ENCODE measurements at regions not wholly inside any gene's neighbourhood (a gene's known extent, or its start where the extent isn't known, plus 50 kb on each side); places are given as distances from the start of the nearest gene placed in this dataset.
"Not testable (repeated sequence)": the region's sequence is repeated elsewhere in the genome, so short reads cannot be mapped to it uniquely, and the experiment has no call there.

DNA sequence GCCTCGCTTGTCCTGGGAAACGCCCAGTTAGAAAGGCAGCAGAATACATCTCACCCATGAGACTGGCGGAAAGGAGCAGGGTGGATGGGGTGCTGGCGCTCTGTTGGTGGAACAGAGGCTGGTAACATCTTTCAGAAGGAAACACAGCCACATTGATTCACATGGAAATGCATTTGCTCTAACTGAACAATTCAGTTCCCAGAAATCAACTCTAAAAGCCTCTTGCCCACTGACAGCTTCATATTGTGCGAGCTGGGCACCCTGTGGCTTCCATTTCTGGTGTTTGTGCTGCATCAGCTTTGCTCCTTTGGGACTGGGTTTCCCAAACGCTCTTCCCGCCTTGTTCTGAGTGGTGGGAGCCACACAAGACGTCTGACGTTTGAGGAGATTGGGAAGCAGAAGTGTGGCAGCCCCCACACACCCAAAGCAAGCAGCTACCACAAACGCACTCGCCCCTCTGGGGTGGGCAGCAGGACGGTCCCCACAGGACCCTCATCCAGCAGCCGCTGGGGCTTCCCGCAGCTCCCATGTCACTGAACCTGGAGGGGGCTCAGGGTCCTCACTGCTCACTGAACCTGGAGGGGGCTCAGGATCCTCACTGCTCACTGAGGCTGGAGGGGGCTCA lies 229.5 kb downstream of the ERMARD start:
- no peak for DNase-seq (ENCODE audit: low read depth in 2 of 2)

DNA sequence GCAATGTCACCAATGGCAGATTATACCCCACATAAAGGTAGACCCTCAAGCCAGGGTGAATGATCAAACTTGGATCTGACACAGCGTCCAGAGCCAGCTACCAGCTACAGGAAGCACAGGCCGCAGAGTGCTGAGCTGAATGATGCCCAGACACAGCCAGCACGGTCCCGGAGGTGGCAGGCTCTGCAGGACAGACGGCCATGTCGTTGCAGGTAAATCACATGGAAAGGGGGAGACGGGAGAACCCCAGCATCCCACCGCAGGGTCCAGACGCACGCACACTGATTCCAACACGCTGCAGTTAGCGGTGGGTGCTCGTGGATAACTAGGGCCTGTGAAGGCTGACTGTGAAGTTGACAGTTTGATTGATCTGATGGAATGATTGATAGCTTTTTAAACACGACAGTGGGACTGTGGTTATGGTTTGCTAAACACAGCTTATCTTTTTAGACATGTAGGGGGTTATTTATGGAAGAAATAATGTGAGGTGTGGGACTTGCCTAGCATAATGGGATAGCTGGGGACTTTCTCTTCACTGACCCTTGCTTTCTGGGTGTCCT lies 228.5 kb downstream of the ERMARD start:
- DNase-seq (ENCODE audit: low read depth in 2 of 2) = no peak

DNA sequence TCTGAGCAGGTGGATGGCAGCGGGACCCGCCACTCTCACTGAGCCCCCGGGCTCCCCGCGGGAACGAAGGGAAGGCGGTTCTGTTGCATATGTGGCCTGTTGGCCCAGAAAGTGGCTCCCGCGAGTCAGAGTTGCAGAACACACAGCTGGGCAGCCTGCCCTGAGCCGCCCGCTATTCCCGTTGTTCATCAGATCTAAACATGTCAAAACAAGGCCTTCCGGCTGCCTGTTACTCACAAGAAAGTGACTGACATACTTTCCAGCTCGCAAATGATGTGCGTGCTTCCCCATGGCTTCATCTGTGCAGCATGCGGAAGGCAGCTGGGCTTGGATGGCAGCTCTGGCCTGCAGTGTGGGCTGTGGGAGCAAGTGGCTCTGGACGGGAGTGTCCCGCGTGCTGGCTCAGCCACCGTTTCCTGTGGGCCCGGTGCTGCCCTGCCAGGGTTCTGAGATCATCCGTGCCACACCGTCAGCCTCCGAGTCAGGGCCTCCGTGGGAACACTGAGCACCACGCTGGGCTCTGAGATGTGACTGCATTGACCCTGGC lies 227.3 kb downstream of the ERMARD start:
- DNase-seq (ENCODE audit: low read depth in 2 of 2) = no peak

DNA sequence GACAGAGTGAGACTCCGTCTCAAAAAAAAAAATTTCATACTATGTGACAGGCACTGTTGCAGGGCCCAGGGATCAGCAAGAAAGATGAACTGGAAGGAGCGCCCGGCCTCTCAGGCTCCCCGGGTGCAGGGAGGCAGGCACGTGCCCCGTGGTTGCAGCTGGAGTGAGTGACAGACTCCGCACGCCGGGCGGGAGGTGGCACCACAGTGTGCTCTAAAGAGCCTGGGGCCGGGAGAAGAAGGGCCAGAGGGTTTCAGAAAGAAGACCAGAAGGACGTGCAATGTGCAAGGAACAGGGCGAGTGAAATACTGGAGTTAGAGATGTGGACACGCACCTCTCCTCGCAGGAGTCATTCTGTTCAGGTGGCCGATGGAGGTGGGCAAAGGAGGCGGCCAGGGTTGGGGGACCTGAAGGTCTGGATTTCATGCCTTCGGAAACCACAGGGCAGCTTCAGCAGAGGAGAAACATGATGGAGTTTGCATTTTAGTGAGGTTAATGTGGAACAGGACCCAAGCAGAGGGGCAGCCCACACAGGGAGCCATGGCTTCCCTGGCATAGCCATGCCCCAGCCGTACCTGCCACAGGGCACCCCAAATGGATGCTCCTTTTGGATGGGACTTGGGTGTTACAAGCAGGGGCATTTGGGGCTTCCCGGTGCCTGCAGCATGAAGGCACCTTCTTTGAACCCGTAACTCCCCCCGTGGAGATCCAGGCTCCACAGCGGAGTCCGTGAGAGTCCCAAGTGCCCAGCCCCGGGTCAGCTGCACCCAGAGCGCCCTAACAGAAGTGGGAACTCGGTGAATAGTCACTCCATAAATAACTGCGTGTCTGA lies 226.2 kb downstream of the ERMARD start:
- no peak for DNase-seq (ENCODE audit: low read depth in 2 of 2)

DNA sequence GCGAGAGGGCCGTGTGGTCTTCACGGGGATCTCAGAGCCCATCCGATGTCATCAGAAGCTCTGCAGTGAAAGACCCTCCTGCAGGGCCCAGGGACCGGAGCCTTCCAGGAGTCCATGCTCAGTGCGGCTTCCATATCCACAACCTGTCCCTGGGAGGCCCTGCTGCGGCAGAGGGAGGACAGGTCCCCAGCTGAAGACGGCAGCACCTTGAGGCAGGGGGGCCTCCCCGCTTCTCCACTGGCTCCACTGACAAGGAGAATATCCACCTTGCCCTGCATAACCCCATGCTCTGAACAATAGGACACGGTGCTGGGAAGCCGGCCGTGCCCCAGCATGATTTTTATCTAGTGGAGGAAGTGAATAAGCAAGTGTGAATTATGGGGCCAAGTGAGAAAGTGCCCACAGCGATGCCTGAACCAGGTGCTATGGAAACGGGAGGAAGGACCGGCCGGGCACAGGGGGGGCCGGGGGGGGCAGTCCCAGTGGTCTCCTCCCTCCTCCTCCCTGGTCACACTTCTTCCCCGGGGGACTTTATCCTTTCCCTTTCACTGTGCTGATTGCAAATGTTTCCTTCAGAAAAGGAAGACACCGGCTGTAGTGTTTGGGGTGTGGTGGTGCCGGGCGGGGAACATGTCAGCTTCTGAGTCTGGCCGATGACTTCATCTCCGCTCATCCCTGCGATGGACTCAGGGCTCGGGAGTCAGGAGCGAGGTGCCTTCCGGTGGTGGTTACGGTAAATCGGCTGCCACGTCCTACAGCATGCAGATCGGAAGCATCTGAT lies 225.1 kb downstream of the ERMARD start:
- DNase-seq (ENCODE audit: low read depth in 2 of 2) = no peak

DNA sequence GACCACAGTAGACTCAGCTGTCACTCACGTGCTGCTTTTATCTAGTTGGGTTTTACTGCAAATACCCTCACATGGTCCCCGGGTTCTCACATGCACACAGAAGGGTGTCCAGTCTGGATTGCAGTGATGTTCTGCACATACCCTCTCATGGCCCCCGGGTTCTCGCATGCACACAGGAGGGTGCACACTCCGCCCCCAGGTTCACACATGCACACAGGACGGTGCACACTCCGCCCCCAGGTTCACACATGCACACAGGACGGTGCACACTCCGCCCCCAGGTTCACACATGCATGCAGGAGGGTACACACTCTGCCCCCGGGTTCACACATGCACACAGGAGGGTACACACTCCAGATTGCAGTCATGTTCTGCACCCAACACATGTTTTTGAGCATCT lies 224.3 kb downstream of the ERMARD start:
- DNase-seq (ENCODE audit: low read depth in 2 of 2) = no peak

DNA sequence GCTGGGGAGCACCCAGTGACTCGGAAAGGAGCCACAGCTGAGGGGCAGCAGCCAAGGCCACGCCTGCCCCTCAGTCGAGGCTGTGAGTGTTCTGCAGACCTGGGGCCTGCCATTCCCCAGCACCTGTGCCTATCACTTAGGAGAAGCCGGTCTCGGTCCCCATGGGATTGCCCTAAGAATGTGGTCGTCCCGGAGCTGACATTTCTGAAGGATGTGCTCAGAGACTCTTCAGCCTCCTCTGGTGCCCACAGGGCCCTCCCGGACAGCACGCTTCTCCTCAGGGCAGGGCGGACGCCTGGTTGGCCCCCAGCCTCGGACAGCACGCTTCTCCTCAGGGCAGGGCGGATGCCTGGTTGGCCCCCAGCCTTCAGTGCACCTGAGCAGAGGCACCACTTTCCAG lies 223.9 kb downstream of the ERMARD start:
- no peak for DNase-seq (ENCODE audit: low read depth in 2 of 2)

DNA sequence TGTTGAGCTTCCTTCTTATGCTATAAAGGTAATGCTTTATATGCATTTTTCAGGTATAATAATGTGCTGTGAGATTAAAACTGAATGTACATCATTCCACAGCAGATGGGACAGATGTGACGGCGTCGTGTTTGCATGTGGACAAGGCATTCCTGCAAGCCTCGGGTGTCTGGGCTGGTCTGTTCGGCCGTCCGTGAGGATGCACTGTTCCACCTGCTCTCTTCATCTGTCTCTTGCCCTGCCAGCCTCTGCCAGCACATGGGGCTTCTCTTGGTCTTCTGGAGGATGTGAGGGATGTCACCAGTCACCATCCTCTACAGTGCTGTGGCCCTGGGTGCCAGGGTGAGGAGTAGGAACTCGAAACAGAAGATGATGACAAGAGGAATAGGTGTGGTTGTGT lies 223.2 kb downstream of the ERMARD start:
- DNase-seq (ENCODE audit: low read depth in 2 of 2) = no peak

DNA sequence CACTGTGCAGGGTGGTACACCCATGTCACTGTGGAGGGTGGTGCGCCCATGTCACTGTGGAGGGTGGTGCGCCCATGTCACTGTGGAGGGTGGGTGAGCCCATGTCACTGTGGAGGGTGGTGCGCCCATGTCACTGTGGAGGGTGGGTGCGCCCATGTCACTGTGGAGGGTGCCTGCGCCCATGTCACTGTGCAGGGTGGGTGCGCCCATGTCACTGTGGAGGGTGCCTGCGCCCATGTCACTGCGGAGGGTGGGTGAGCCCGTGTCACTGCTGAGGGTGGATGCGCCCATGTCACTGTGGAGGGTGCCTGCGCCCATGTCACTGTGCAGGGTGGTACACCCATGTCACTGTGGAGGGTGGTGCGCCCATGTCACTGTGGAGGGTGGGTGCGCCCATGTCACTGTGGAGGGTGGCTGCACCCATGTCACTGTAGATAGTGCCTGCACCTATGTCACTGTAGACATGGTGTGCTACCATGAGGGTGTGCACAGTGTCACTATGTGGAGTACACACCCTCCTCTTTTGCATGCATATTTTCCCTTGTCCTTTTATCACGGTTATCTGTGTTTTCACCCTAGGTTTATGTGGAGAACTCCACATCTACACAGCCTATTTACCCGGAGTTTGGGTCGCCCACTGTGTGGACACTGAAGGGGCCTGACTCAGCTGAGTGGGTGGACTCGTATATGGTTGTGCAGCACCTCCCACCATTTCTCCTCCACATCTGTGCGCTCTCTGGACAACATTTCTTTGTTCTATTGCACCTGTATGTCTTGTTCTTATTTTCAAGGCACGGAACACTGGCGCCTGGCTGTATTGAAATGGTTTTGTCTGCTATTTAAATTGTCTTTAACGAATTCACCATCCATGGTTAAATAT lies 222.4 kb downstream of the ERMARD start:
- DNase-seq (ENCODE audit: low read depth in 2 of 2) = not testable (repeated sequence)

DNA sequence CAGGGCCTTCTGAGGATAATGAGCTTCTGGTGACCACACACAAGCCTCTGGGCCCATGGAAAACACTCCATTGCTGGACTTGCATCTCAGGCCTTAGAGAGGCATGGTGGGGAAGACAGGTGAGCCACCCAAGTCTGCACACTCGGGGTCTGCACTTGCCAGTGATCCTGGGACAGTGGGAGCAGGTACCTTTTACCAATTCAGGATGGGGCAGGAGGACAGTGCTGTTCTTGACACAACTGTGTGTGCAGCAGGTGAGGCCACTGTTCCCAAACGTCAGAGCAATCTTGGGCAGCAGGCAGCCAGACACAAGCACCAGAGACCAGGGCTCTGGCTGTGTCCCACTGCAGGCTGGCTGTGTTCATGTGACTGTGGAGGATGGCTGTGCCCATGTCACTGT lies 221.3 kb downstream of the ERMARD start:
- no peak for DNase-seq (ENCODE audit: low read depth in 2 of 2)

DNA sequence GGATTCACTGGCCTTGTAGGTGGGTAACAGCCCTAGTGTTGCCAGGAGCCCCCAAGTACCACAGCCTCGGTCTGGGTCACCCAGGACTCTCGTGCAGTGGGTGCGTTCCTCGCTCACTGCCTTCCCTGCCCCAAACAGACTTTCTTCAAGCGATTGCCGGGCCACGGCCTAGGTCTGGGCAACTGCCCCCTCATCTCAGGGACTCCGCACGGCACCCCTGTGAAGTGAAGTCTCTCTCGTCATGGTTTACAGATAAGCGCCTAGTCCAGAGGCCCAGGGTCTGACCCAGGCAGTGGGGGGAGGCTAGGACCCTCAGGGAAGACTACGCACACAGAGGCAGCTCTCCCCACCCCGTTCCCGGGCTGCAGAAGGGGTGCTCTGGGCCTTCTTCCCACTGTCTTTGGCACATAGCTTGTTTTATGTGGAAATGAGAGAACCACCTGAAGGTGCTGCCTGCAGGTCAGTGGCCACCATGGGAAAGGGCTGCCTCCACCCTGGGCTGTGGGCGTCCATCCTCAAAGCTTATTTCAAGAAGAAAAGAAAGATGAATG lies 220.8 kb downstream of the ERMARD start:
- no peak for DNase-seq (ENCODE audit: low read depth in 2 of 2)

DNA sequence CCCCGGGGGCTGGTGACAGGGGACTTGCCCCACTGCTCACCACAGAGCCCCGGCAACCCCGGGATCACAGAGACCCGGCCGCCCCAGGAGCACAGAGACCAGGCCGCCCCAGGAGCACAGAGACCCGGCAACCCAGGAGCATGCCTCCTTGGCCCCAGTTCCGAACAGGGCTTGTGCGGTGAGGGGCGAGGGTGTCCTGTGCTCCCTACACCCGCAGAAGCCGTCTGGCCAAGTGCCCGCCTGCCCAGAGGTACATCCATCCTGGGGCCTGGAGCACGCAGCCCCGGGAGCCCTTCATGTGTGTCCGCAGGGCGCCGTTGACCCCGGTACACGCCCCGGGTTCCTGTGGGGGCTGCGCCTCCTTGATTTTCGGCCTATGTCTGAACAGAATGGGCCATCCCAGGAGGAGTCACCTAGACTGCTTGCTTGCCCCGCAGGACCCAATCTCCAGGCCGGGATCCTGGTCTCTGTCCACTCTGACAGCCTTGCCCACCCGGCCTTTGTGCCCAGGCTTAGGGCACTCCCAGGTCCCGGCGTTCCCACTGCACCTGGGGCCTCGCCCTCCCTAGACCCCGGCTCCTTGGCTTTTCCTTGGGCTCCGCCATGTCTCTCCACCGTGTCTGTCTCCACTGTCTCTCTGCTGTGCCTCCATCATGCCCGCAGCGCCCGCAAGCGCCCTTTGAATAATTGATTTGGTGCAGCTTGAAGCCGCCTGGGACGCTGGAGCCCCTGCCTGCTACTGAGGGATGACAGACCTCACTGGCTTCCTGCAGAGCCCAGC lies 219.8 kb downstream of the ERMARD start:
- DNase-seq (ENCODE audit: low read depth in 2 of 2) = no peak

DNA sequence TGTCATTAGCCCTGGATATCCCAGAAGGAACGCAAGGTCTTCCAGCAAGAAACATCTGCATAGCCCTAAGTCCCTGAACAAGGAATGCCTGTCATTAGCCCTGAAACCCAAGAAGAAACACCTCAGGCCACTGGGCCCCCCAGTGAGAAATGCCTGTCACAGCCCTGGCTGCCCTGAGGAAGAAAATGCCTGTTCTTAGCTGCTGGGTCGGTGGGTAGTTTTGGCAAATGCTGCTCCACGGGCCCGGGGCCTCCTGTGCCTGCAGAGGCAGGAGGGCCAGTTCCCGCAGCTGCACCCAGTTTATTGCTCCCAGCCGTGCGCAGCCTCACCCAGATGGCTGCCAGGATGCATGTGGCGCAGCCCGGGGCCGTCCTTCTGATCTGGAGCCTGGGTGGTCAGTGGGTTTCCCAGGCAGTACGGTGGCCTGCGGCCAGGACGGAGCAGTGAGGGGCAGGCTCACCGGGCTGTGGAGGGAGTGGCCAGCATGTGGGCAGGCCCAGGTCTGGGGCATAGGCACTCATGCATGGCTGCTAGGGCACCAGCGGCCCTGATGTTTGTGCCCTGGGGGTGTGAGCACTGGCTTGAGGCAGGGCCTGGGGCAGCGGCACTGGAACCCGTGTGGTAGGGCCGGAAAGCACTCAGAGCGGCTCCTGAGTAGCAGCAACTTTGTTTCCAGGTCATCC lies 219.0 kb downstream of the ERMARD start:
- DNase-seq (ENCODE audit: low read depth in 2 of 2) = no peak

DNA sequence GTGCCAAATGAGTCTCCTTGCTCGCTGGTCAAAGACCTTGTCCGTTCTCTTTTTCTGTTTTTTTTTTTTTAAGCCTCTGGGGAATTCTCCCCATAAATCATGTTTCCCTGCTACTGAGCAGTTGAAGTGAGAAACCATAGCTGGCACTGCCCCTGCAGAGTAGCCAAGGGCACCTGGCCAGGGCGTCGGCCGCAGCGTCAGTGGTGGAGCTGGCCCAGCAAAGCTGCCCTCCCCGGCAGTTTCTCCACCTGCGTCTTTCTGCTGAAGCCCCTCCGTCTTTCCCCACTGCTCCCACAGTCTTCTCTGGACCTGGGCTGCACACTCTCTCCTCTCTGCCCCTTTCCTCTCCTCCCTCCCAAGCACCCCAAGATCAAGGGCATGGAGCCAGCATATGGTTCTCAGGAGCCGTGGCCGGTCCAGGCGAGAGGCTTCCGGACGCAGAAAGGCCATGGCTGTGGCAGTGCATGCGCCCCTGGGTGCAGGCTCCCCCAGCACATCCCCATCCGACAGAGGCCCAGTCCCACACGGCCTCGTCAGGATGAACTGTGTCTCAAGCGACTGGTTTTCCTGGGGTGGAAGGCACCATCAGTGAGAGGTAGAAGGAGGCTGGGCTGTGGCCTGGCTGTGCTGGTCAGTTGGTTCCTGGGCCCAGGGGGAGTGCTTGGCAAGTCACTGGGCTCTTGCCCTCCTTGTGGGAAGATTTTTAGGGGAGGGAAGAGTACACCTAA lies 218.1 kb downstream of the ERMARD start:
- no peak for DNase-seq (ENCODE audit: low read depth in 2 of 2)

DNA sequence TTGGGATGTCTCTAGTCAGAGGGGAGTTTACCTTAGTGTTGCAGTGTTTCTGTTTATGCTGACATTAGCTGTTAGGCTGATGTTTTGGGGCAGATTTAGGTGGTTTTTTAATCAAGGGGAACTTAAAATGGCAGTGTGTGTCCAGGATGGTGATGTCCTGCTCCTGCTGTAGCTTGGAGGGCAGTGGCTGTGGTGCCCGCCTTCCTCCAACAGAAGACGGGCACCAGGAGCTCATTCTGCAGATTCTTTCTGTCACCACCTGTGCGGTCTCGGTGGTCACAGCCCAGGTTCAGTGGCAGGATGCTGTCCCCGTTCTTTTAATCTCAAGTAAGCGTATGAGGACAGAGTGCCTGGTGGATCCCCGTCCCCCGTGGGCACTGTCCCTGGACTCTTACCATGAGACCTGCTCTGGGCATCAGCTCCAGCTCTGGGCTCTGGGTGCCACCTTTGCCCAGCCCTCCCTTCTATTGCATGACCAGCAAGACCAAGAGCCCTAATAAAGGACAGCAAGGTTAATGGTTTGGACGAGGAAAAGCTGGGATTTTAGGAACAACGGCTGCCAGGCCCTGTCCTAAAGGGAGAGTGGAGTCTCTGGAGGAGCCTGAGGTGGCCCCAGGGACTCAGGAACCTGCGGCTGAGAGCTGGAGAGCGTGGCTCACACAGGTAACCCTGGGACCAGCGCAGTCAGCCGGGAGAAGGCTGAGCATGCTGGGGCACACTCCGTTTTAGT lies 217.3 kb downstream of the ERMARD start:
- DNase-seq (ENCODE audit: low read depth in 2 of 2) = no peak

DNA sequence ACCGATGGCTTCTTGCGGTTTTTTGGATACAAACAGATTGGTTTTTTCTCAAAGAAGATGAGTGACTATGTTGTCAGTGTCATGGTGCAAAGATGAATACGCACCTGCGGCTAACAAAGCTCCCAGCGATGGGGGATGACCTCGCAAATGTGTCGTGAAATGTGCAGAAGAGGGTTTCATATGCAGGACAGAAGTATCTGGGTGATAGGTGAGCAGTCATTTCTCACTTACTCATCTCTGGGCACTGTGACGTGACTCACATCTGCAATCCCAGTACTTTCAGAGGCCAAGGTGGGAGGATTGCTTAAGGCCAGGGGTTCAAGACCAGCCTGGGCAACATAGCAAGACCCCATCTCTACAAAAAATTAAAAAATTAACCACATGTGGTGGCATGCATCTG lies 216.3 kb downstream of the ERMARD start:
- DNase-seq (ENCODE audit: low read depth in 2 of 2) = no peak

DNA sequence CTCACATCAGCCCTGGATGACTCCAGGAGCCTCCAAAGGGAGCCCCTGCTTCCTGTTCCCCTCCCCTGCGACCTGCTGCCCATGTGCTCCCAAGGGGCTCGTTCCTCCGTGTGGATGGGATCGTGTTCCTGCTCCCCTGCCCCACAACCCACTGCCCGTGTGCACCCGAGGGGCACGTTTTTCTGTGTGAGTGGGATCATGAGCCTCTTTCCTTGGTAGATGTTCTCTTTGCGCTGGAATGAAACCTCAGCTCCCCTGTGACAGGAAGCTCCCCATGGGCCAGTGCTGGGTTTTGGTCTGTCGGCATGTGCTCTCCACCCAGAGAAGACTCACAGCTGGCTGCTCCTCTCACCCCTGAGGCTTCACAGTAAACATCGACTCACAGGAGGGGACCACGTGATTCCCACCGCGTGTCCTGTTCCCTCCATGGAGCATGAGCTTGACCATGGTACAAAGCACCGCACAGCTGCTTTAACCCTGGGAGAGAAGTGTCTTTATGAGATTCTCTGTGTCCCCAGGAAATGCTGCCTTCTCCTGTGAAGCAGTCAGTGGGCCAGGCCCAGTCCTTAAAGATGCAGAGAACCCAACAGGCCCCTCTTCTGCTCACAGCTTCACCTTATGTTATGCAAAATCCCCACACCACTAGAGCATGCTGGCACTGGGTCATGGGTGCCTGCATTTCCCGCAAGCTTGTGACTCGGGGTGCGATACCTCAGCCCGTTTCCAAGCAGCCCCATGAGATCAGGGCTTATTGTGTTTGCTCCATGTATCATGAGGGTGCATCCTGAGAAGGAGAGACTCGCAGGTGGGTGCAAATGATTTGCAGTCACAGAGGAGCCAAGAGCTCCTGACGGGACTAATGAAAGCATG lies 215.1 kb downstream of the ERMARD start:
- DNase-seq (ENCODE audit: low read depth in 2 of 2) = no peak
